Heart left ventricle (tissue), 13 donors: ENCODE measurements at regions not wholly inside any gene's neighbourhood (a gene's known extent, or its start where the extent isn't known, plus 50 kb on each side); places are given as distances from the start of the nearest gene placed in this dataset.

Experiments used
- POLR2A ChIP-seq, 2 donors: fragments of 450-650 bp; IDR thresholded peaks; one replicate each; pipeline ENCODE4 v1.6.1; 2017; ENCODE audit warnings: antibody characterized with exemption in 2 of 2, mild to moderate bottlenecking in 2 of 2, moderate library complexity in 2 of 2
- TF ChIP-seq, protein P1 (sequence below), 12 donors: fragments of 200-600 bp; sonication (generic) in 4 of 12; IDR thresholded peaks; one replicate each; pipeline versions ENCODE4 v1.5.0 to v1.8.0; 2018 to 2022; ENCODE audit warnings: antibody characterized with exemption in 12 of 12, mild to moderate bottlenecking in 5 of 12
- donor health status: ischemic (EF 13 %, LVEDD 7.1; RV severe dilation, severe dysfunction).
- donor health status: DM: no; HTN: yes; CAD: no.
- donor health status: DM: no; HTN: no; CAD: no.
- donor health status: ischemic (EF 25% LVEDD 6.9; RV normal size, moderate dysfunction).
- donor health status: ischemic (EF 25% LVEDD 5.7; RV mildly dilated, moderate dysfunction).
- donor health status: ischemic (EF 35%, LVEDD 5.7; RV mildly dilated, moderate dysfunction).
- donor health status: nonischemic (EF 11% LVEDD 7.7; RV severe dilation, severe dysfunction).
- donor health status: DM: yes; HTN: yes; CAD: no.
- donor health status: PGD.
- donor health status: ischemic (EF 29% LVEDD 5.4; RV normal size, mild dysfunction).
- donor health status: nonischemic (EF 23%, LVEDD 6.1; RV moderate dilation, normal function).

DNA sequence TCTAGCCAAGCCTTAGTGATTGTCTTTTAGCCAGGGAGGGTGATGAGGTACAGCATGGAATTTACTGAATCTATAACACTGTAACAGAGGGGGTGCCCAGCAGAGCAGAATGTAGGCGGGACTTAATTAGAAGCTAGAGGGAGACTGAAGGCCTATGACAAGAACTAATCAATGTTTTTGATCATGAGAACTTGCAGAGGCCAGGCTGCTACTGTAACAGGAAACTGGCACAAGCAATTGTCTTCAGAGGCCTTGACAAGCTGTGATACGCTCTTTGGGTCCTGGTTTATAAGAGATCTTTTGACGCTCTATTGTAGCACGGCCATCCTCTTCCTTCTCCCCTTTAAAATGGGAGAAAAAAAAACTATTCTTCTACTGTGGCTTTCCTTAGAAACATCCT is 1297.3 kb downstream of the JRKL start:
- TF ChIP-seq POLR2A (IDR thresholded peaks at IDR 0.05), result no peak
- TF ChIP-seq, protein P1, sequence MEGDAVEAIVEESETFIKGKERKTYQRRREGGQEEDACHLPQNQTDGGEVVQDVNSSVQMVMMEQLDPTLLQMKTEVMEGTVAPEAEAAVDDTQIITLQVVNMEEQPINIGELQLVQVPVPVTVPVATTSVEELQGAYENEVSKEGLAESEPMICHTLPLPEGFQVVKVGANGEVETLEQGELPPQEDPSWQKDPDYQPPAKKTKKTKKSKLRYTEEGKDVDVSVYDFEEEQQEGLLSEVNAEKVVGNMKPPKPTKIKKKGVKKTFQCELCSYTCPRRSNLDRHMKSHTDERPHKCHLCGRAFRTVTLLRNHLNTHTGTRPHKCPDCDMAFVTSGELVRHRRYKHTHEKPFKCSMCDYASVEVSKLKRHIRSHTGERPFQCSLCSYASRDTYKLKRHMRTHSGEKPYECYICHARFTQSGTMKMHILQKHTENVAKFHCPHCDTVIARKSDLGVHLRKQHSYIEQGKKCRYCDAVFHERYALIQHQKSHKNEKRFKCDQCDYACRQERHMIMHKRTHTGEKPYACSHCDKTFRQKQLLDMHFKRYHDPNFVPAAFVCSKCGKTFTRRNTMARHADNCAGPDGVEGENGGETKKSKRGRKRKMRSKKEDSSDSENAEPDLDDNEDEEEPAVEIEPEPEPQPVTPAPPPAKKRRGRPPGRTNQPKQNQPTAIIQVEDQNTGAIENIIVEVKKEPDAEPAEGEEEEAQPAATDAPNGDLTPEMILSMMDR (IDR thresholded peaks at IDR 0.05), result no peak
